ENCODE measurements at regions not wholly inside any gene's neighbourhood (a gene's known extent, or its start where the extent isn't known, plus 50 kb on each side); places are given as distances from the start of the nearest gene placed in this dataset.

GRCh38 chr13:57375876-57376275 is 208.9 kb downstream of the PRR20E start:
- no peaks in the 10 kb centered on the region for H3K4me1 Mint-ChIP-seq (ENCODE audit: low read depth)
- H3K27me3 Mint-ChIP-seq = no peaks in the 10 kb centered on the region

DNA sequence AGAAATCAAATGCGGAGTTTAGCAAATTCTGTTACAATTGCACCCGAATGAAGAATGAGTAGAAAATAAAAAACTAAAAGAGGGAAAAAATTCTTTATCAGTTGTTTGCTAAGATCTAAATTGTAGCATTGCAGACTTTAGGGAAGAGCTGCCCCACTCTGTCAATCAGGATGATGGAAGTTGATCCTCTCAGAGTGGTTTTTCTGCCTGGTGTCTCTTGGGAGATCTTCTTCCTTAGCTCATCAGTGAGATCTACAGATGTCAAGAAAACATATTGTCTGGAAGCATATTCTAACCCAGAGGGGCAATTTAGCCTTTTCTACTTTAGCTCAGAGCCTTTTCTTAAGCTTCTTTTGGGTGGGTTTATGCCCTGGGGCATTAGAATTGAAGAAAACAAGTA is 223.2 kb upstream of the PCDH17 start:
- no peaks in the 10 kb centered on the region for H3K36me3 Mint-ChIP-seq (ENCODE audit: low read depth)
- H3K4me3 Mint-ChIP-seq = no peak overlapping the region
- H3K27ac Mint-ChIP-seq = no peak overlapping the region
- H3K4me1 Mint-ChIP-seq (ENCODE audit: low read depth) = no peaks in the 10 kb centered on the region
- intact Hi-C loops (cut with micrococcal nuclease) = no loop called here
- peaks cover 34% of the 10 kb centered on the region for H3K9me3 Mint-ChIP-seq
- H3K27me3 Mint-ChIP-seq = no peaks in the 10 kb centered on the region

More at GRCh38 chr13:57375876-57376275, 208.9 kb downstream of the PRR20E start:
- intact Hi-C loops (cut with micrococcal nuclease) = no loop called here
- H3K4me3 Mint-ChIP-seq = no peak overlapping the region
- H3K9me3 Mint-ChIP-seq = no peaks in the 10 kb centered on the region
- no peaks in the 10 kb centered on the region for H3K36me3 Mint-ChIP-seq (ENCODE audit: low read depth)
- H3K27ac Mint-ChIP-seq = no peak overlapping the region

DNA sequence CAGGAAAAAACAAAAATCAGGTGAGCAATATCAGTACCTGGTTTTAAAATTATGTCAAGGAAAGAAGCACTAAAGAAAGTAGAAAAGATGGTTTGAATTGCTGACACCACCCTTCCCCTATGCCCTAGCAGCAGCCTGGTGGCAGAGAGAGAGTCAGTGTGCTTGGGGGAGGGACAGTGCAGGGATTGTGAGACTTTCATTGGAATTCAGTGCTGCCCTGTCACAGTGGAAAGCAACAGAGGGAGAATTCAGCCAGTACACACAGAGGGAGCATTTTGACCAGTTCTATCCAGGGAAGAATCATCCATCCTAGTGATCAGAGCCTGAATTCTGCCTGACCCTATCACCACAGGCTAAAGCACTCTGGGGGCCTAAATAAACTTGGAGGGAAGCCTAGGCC is 222.4 kb upstream of the PCDH17 start:
- no peak overlapping the region for H3K4me3 Mint-ChIP-seq
- no peaks in the 10 kb centered on the region for H3K36me3 Mint-ChIP-seq (ENCODE audit: low read depth)
- no peak overlapping the region for H3K27ac Mint-ChIP-seq
- H3K4me1 Mint-ChIP-seq (ENCODE audit: low read depth) = no peaks in the 10 kb centered on the region
- intact Hi-C loops (cut with micrococcal nuclease) = no loop called here
- peaks cover 34% of the 10 kb centered on the region for H3K9me3 Mint-ChIP-seq
- H3K27me3 Mint-ChIP-seq = no peaks in the 10 kb centered on the region

DNA sequence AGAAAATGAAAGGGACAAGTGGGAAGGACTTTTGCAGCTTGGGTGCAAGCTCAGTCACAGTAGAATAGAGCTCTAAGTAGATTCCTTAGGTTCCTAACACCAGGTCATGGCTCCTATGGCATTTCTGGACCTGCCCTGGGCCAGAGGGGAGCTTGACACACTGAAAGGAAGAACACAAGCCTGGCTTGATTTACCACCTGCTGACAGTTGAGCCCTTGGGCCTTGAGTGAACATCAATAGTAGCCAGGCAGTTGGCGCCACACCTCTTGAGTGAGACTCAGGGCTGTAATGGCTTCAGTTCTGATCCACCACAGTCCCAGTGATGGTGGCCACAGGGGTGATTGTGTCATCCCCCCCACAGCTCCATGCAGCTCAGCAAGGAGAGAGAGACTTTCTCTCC is 221.9 kb upstream of the PCDH17 start:
- H3K36me3 Mint-ChIP-seq (ENCODE audit: low read depth) = no peaks in the 10 kb centered on the region
- H3K4me3 Mint-ChIP-seq = no peak overlapping the region
- H3K27me3 Mint-ChIP-seq = no peaks in the 10 kb centered on the region
- no peak overlapping the region for H3K27ac Mint-ChIP-seq
- intact Hi-C loops (cut with micrococcal nuclease) = no loop called here
- H3K9me3 Mint-ChIP-seq = peaks cover 34% of the 10 kb centered on the region
- H3K4me1 Mint-ChIP-seq (ENCODE audit: low read depth) = no peaks in the 10 kb centered on the region

- H3K27me3 Mint-ChIP-seq = no peaks in the 10 kb centered on the region
- no peaks in the 10 kb centered on the region for H3K36me3 Mint-ChIP-seq (ENCODE audit: low read depth)
- H3K27ac Mint-ChIP-seq = no peak overlapping the region
- intact Hi-C loops (cut with micrococcal nuclease) = no loop called here
- H3K4me3 Mint-ChIP-seq = no peak overlapping the region
- H3K9me3 Mint-ChIP-seq = no peaks in the 10 kb centered on the region
- no peaks in the 10 kb centered on the region for H3K4me1 Mint-ChIP-seq (ENCODE audit: low read depth)
Measured at GRCh38 chr13:57418067-57418677, 213.4 kb upstream of the PCDH17 start.

GRCh38 chr13:57424379-57424778 is 207.2 kb upstream of the PCDH17 start:
- H3K36me3 Mint-ChIP-seq (ENCODE audit: low read depth) = no peaks in the 10 kb centered on the region
- no peak overlapping the region for H3K4me3 Mint-ChIP-seq
- no peak overlapping the region for H3K27ac Mint-ChIP-seq
- peaks cover 41% of the 10 kb centered on the region for H3K9me3 Mint-ChIP-seq
- intact Hi-C loops (cut with micrococcal nuclease) = no loop called here
- no peaks in the 10 kb centered on the region for H3K4me1 Mint-ChIP-seq (ENCODE audit: low read depth)
- no peaks in the 10 kb centered on the region for H3K27me3 Mint-ChIP-seq

DNA sequence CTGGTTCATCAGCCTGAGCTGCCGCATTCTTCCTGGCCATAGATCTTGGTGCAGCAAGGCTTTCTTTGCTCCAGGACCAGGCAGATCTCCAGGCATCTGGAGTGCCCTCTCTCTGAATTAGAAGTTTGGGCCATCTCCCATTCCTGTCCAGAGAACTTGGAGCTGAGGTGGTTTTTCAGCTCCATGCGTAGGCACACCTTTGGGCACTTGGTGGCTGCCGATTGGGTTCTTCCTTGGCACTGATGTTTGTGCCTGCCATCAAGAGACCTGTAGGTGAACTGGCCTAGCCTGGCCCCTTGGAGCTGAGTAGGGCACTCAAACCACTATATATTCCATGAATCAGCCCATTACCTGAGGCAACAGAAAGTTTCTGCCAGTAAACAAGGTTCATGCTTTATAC is 206.0 kb upstream of the PCDH17 start:
- Mint-ChIP-seq H3K27ac (no peak overlapping the region), H3K4me3 (no peak overlapping the region), H3K9me3 (peaks cover 53% of the 10 kb centered on the region), H3K4me1 (ENCODE audit: low read depth) (no peaks in the 10 kb centered on the region), H3K36me3 (ENCODE audit: low read depth) (no peaks in the 10 kb centered on the region), H3K27me3 (no peaks in the 10 kb centered on the region)
- intact Hi-C loops (cut with micrococcal nuclease) = no loop called here

- Mint-ChIP-seq H3K4me1 (ENCODE audit: low read depth) (no peaks in the 10 kb centered on the region), H3K9me3 (peaks cover 31% of the 10 kb centered on the region), H3K27me3 (no peaks in the 10 kb centered on the region), H3K4me3 (no peak overlapping the region), H3K36me3 (ENCODE audit: low read depth) (no peaks in the 10 kb centered on the region), H3K27ac (no peak overlapping the region)
- intact Hi-C loops (cut with micrococcal nuclease) = no loop called here
Measured at GRCh38 chr13:57437587-57437986, 194.0 kb upstream of the PCDH17 start.

GRCh38 chr13:57438072-57438471 is 193.5 kb upstream of the PCDH17 start:
- Mint-ChIP-seq H3K27ac (no peak overlapping the region), H3K36me3 (ENCODE audit: low read depth) (no peaks in the 10 kb centered on the region), H3K27me3 (no peaks in the 10 kb centered on the region), H3K4me3 (no peak overlapping the region), H3K4me1 (ENCODE audit: low read depth) (no peaks in the 10 kb centered on the region), H3K9me3 (peaks cover 26% of the 10 kb centered on the region)
- intact Hi-C loops (cut with micrococcal nuclease) = no loop called here

GRCh38 chr13:57443494-57443893 is 188.1 kb upstream of the PCDH17 start:
- H3K27ac Mint-ChIP-seq = no peak overlapping the region
- no peaks in the 10 kb centered on the region for H3K27me3 Mint-ChIP-seq
- no peak overlapping the region for H3K4me3 Mint-ChIP-seq
- H3K9me3 Mint-ChIP-seq = peaks cover 9% of the 10 kb centered on the region
- intact Hi-C loops (cut with micrococcal nuclease) = no loop called here
- H3K36me3 Mint-ChIP-seq (ENCODE audit: low read depth) = no peaks in the 10 kb centered on the region
- H3K4me1 Mint-ChIP-seq (ENCODE audit: low read depth) = no peaks in the 10 kb centered on the region

DNA sequence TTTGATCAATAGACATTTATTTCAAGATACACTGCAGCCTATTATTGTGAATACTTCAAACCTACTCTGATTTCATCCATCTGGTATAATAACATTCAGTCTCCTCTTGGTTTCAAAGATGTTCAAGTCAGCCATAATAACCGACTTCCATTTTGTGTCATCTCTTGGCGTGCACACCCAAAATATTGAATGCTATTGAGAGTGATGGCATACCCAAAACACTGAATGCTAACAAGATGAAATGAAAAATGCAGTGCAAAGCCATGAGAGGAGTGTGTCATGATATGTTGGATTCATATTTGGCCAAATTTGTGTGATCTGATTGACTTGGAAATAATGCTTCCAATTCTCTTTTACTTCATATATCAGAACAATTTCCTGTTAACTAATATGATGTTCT is 181.2 kb upstream of the PCDH17 start:
- Mint-ChIP-seq H3K9me3 (no peaks in the 10 kb centered on the region), H3K36me3 (ENCODE audit: low read depth) (no peaks in the 10 kb centered on the region), H3K27ac (no peak overlapping the region), H3K4me1 (ENCODE audit: low read depth) (no peaks in the 10 kb centered on the region), H3K27me3 (no peaks in the 10 kb centered on the region), H3K4me3 (no peak overlapping the region)
- intact Hi-C loops (cut with micrococcal nuclease) = no loop called here

GRCh38 chr13:57452228-57452627 is 179.3 kb upstream of the PCDH17 start:
- Mint-ChIP-seq H3K36me3 (ENCODE audit: low read depth) (no peaks in the 10 kb centered on the region), H3K4me3 (no peak overlapping the region), H3K27me3 (no peaks in the 10 kb centered on the region), H3K27ac (no peak overlapping the region), H3K9me3 (no peaks in the 10 kb centered on the region), H3K4me1 (ENCODE audit: low read depth) (no peaks in the 10 kb centered on the region)
- intact Hi-C loops (cut with micrococcal nuclease) = no loop called here

GRCh38 chr13:57470491-57470890 is 161.1 kb upstream of the PCDH17 start:
- Mint-ChIP-seq H3K4me1 (ENCODE audit: low read depth) (no peaks in the 10 kb centered on the region), H3K36me3 (ENCODE audit: low read depth) (no peaks in the 10 kb centered on the region), H3K9me3 (no peaks in the 10 kb centered on the region), H3K4me3 (no peak overlapping the region), H3K27ac (no peak overlapping the region), H3K27me3 (no peaks in the 10 kb centered on the region)
- intact Hi-C loops (cut with micrococcal nuclease) = no loop called here

DNA sequence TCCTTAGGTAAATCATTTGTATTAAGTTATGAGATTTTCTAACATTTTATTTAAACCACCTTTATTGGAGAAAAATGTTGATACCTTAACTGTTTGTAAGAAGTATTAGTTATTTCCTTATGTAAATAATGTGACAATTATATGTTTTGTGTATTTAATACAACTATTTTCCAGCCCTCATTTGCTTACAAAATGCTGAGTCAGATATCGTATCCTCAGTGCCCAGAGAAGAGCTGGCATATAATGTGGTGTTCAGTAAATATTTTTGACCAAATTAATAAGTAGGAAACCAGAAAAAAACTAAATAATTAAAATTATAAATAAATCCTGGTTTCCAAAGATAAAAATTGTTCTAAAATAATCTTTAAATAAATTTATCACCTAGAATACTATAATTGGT is 140.2 kb upstream of the PCDH17 start:
- H3K9me3 Mint-ChIP-seq = no peaks in the 10 kb centered on the region
- H3K27ac Mint-ChIP-seq = no peak overlapping the region
- intact Hi-C loops (cut with micrococcal nuclease) = no loop called here
- no peaks in the 10 kb centered on the region for H3K36me3 Mint-ChIP-seq (ENCODE audit: low read depth)
- H3K27me3 Mint-ChIP-seq = no peaks in the 10 kb centered on the region
- H3K4me1 Mint-ChIP-seq (ENCODE audit: low read depth) = no peaks in the 10 kb centered on the region
- no peak overlapping the region for H3K4me3 Mint-ChIP-seq

DNA sequence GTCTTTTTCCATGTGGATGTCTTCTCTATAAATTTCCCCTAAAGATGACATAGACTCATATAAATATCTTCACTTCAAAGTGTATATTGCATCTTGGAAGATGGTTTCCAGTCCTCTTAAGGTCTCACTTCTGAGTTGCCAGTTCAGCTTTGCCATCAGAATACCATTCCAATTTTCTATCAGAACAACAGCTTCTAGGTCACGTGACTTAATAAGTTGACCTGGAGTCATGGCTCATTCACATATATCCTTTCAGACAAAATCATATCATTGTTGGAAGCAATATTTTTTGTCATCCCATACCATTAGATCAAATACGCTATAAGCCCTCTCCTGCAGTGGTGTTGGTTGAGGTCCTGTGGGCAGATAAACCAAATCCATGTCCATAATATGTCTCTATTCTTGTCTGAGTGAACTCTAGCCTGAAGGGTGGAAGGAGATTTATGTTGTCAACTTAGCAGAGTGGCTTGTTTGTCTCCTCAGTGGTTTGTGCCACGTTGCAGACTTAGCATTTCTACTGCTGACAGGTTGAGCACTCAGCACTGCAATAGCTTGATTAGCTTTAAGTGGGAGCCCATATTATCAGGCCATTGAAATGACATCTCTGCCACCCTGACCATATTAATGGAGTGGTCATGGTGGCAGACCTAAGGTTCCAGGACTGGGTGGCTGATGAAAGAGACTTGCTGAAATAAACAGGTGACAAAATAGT is 123.6 kb upstream of the PCDH17 start:
- H3K36me3 Mint-ChIP-seq (ENCODE audit: low read depth) = no peaks in the 10 kb centered on the region
- intact Hi-C loops (cut with micrococcal nuclease) = no loop called here
- H3K27me3 Mint-ChIP-seq = no peaks in the 10 kb centered on the region

More for the DNA sequence above, 123.6 kb upstream of the PCDH17 start:
- Mint-ChIP-seq H3K27ac (no peak overlapping the region), H3K4me1 (ENCODE audit: low read depth) (no peaks in the 10 kb centered on the region), H3K9me3 (peaks cover 11% of the 10 kb centered on the region), H3K4me3 (no peak overlapping the region)

Measured in dendritic cell treated with granulocyte-macrophage colony-stimulating factor and Interleukin-4, amounts not matched to agents 40 ng/mL and 50 ng/mL, for 4 days (primary cell).